HG03039 (cell line): ENCODE measurements at regions not wholly inside any gene's neighbourhood (a gene's known extent, or its start where the extent isn't known, plus 50 kb on each side); places are given as distances from the start of the nearest gene placed in this dataset.

Experiments used
- ATAC-seq: cut with Tn5 transposase; IDR thresholded peaks from one replicate; pipeline ENCODE4 v1.9.1; 2021; ENCODE audit warnings: mild to moderate bottlenecking, moderate library complexity; ENCODE audit not compliant: unreplicated experiment

DNA sequence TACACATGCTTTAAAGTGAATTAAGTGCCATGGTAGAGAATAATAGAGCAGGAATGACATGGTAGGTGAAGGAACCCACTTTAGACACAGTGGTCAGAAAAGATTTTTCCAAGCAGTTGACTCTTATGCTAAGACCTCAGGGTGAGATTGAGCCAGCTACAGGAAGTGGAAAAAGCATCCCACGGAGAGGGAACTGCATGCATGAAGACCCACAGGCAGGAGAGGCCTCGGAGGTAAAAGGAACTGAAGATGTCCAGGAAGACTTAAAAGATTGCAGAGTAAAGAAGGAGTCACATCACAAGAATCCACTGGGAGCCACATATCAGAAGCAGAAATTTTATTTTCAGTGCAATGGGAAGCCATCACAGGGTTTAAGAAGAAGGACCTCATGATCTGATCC, 499.2 kb upstream of the FAM98A start:
- ATAC-seq, result no peak

DNA sequence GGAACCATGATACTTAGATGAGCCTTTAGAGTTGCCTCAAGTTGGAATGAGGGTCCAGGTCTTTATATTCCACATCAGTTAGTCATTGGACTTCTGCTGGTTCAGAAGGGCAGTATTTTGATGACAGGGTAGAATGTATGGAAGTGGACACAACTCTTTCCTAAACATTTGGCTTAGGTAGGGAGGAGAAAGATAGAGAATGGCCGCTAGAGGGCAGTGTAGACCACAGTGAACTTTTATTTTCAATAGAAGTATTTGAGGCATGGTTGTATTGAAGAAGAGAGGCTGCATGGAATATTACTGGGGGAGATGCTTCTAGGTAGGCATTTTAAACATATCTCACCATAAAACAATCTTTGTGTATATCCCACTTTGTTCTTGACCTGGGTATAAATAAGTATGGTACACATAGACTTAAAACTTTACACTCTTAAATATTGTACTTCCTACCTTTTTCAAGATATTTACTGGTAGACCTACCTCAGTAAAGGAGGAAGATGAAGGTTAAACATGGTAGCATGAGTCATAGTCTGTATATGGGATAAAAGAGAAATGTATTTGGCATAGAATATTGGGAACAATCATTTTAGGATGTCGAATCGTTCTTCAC, 497.6 kb upstream of the FAM98A start:
- peak; percentile 58 for ATAC-seq

DNA sequence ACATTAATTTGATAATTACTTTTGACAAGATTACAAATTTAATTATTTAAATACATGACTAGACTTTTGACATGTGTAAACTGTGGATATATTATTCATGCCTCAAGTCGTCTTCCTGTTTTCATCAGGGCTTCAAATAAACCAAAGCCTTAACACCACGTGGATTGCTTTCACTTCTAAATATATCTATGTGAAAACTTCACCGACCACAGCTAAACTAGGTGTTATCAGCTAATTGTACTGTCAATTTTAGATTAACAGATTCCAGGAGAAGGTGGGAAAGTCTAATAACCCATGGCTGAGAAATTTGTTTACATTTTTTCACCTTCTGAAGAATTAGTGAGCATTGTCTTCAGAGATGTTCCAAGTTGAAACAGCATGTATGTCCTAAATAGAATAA, 494.7 kb upstream of the FAM98A start:
- no peak for ATAC-seq

DNA sequence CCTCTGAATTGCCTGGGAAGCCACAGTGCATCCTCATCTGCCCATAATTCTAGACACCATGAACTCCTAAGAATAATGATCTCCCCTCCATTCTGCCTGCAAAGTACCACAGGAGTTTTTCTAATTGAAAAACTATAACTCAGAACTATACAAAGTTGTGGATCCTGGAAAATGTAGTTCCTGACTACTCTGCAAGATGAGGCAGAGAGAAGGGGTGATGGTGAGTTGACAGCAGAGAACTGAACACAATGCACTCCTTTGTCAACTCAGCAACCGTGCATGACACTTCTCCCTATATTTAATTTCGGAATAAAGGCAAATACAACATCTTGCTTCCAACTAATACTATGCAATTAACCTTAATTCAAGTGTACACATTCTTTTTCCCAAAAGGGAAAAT, 471.1 kb upstream of the FAM98A start:
- no peak for ATAC-seq

GRCh38 chr2:34069604-34070003, 470.5 kb upstream of the FAM98A start:
- ATAC-seq, result no peak

DNA sequence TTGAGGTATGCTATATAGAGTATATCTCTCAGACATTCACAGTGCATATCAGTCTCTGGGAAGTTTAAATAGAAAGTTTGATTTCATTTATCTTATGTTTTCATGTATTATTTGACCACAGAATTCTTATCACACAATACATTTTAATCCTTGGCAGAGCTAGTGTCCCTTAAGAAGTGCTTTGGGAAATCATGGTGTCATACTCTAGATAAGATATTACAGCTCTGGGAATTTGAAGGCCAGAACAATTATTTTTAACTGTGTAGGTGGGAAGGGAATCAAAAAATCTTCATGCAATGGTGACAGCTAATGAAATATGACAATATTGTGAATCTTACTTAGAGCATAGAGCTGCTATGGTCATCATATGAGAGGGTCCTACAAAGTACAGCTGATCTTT, 451.3 kb upstream of the FAM98A start:
- no peak for ATAC-seq

DNA sequence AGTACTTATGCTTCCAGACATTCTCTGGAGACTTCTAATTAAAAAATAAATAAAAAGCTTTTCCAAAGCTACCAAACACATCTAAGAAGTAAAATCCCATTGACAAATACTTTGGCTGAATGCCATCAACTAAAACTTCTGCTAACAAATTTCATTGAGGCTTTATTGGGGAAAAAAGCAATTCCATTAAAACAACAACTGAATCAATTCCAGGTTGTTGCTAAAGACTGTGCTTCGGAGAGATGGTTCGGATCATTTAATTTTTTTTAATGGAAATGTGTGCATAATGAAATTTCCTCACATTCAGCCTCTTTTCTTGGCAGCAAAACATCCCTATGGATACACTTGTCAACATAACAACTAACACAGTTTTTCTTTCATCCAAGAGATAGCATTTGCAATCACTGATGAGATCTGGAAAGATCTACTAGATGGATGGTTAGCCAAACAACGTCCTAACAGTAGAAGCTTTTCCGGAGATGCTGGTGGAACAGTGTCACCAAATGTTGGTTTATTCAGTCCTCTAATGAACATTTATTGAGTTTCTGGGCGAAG, 446.1 kb upstream of the FAM98A start:
- no peak for ATAC-seq

GRCh38 chr2:34037886-34038285, 438.8 kb upstream of the FAM98A start:
- no peak for ATAC-seq

GRCh38 chr2:34037157-34037556, 438.1 kb upstream of the FAM98A start:
- no peak for ATAC-seq

DNA sequence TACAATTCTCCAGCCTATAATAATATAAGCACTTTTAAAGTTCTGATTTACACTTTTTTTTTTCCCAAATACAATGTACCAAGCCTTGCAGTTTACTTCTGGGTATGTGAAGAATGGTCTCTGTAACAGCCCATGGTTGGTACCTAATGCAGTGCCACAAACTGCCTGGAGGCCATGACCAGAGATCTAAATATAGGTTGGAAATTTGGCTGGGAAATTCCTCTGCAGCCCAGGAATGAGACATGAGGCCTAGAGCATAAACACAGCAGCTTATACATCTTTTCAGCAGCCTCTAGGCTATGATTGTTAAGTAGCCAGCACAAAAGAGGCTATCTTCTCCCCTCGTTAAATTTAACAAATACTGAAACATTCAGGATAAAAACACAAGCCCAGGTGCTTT, 432.0 kb upstream of the FAM98A start:
- no peak for ATAC-seq

- ATAC-seq, result no peak
These were observed 431.2 kb upstream of the FAM98A start for GRCh38 chr2:34030273-34030672.

DNA sequence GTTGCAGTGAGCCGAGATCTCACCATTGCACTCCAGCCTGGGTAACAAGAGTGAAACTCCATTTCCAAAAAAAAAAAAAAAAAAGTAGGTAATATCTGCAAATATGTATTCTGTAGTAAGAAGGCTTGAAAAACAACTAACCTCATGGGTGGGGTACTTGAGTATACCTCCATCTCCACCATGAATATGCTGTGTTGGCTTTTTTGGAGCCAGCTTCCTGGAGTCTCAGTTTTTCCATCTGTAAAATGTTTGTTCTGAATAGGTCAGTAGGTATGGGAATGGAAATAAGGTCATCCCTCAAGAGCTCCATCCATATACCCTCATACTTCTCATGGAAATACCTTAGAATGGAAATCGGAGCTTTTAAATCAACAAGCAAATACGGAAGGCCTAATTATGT, 430.0 kb upstream of the FAM98A start:
- ATAC-seq, result no peak

DNA sequence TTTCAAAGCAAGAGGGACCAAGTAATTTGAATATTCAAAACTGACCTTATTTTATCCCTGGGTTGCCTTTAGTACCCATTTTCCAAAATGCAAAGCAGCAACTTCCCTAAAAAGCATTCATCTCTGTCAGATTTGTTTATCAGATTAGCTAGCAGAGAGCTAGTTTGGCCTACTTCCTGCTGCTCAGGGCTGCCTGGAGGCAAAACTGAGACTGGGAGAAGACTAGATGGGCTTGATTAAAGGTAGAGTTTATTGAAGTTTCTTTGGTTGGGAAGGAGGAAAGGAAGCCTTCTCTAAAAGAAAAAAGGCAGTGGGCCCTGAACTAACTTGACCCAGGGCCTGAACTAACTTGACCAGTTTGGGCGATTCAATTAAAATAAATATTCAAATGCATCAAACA, 426.1 kb upstream of the FAM98A start:
- no peak for ATAC-seq

- ATAC-seq, result peak; percentile 85
These were observed 413.7 kb upstream of the FAM98A start for GRCh38 chr2:34012715-34013302.

DNA sequence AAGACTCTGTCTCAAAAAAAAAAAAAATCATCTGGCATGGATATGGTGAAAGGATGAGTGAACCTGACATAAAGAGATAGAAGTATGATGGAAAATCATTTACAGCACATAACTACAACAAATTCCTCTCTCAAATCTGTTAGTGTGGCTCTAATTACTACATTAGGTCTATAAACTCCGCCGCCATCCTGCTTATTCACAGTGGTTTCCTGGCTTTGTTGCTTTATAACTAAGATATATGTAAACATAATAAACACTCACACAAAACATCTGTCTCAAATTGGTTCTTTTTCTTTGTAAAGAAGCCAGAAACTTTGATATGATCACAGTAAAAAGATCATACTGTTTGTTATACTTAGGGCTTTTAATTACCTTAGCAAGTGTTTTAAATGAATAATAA, 412.6 kb upstream of the FAM98A start:
- no peak for ATAC-seq

DNA sequence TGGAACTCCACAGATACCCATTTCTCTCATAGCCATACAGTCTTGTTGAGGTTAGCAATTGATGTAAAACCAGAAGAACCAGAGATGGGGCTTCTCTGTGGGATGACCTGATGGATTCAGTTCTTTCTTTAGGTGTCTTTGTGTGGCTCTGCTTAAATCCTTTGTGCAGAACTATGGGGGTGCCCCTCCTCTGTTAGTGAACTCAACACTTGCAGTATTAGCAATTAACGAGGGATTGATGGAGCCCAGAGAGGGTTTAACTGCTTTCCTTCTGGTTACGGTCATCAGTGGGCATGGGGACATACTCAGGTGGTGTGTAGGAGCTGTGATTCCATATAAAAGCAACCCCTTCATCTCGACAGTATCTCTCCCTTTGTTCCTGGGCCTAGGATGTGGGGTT, 406.8 kb upstream of the FAM98A start:
- no peak for ATAC-seq

- ATAC-seq, result no peak
These were observed 405.8 kb upstream of the FAM98A start for GRCh38 chr2:34004936-34005335.

- no peak for ATAC-seq
These were observed 404.7 kb upstream of the FAM98A start for GRCh38 chr2:34003795-34004194.

GRCh38 chr2:34001557-34001956, 402.5 kb upstream of the FAM98A start:
- no peak for ATAC-seq

DNA sequence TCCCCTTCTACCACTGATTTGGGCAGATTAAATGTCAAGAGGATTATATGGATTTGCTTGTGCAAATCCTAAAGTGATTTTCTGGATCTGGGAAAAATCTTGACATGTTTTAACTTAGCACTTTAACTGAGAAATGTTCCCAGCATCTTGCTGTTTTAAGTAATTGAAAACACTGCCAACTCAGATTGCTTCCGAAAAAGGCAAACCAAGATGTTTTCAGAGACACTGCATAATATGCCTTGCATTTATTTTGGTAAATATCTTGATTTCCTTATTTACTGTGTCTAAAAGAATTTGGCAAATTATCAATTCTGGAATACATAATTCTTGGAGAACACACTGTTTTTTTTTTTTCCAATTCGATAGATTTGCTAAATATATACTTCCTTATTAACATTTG, 385.0 kb upstream of the FAM98A start:
- no peak for ATAC-seq

DNA sequence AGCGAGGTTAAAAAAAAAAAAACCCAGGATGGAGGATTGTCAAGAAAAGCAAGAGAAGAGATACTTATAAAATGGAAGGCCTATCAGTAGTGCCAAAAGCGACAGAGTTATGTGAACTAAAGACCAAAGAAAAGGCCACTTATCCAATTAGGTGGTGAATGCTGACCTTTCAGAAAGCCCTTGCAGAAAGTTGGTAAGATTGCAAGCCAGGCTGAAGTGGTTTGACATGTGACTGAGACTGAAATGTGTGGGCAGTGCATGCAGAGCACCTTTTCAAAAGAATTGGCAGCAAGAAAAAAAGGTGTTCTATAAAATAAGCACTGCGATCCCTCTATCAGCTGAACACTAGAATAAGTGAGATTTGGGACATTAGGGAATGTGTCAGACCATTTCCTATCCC, 379.4 kb upstream of the FAM98A start:
- ATAC-seq, result no peak

- ATAC-seq, result no peak
These were observed 376.4 kb upstream of the FAM98A start for GRCh38 chr2:33975498-33975897.

DNA sequence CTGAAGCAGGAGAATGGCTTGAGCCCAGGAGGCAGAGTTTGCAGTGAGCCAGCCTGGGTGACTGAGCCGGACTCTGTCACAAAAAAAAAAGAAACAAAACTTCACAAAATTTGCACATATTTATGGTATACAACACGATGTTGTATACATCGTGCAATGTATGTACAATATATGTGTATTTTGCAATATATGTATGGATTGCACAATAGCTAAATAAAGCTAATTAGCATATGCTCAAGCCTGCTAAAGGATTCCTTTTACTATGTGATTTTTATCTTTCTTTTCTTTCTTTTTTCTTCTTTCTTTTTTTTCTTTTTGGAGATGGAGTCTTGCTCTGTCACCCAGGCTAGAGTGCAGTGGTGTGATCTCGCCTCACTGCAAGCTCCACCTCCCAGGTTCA, 368.0 kb upstream of the FAM98A start:
- ATAC-seq, result no peak
